Suprapubic skin (tissue), 4 donors: ENCODE measurements at regions not wholly inside any gene's neighbourhood (a gene's known extent, or its start where the extent isn't known, plus 50 kb on each side); places are given as distances from the start of the nearest gene placed in this dataset.

Experiments
- DNase-seq, 2 donors: peaks; one replicate each; pipeline ENCODE4 v3.0.0-alpha.2; 2019; ENCODE audit warnings: low spot score in 2 of 2
- H3K27ac ChIP-seq: fragments of 200-600 bp; sonication (generic); one replicate; pipeline ENCODE4 v1.5.1; 2019
- H3K27me3 ChIP-seq: fragments of 200-600 bp; sonication (generic); one replicate; pipeline ENCODE4 v1.5.1; 2019
- H3K36me3 ChIP-seq: fragments of 200-600 bp; sonication (generic); one replicate; pipeline ENCODE4 v1.5.1; 2019
- H3K4me1 ChIP-seq: fragments of 200-600 bp; sonication (generic); one replicate; pipeline ENCODE4 v1.5.1; 2019
- H3K4me3 ChIP-seq: fragments of 200-600 bp; sonication (generic); one replicate; pipeline ENCODE4 v1.5.1; 2019; ENCODE audit warnings: mild to moderate bottlenecking
- H3K9me3 ChIP-seq: fragments of 200-600 bp; sonication (generic); one replicate; pipeline ENCODE4 v1.5.1; 2019
- CTCF ChIP-seq, 2 donors: fragments of 200-600 bp in 1 of 2; fragments of 450-650 bp in 1 of 2; sonication (generic) in 1 of 2; IDR thresholded peaks; one replicate each; pipeline ENCODE4 v1.5.1; 2016 to 2019; ENCODE audit warnings: antibody characterized with exemption in 2 of 2, mild to moderate bottlenecking in 1 of 2, moderate library complexity in 1 of 2
- EP300 ChIP-seq: sonication (generic); formaldehyde crosslinking; IDR thresholded peaks from one replicate; pipeline ENCODE4 v1.6.1; 2017; ENCODE audit warnings: antibody characterized with exemption
- POLR2A ChIP-seq, 2 donors: fragments of 450-650 bp; IDR thresholded peaks; one replicate each; pipeline ENCODE4 v1.6.1; 2017; ENCODE audit warnings: antibody characterized with exemption in 2 of 2, mild to moderate bottlenecking in 2 of 2, moderate library complexity in 2 of 2
- POLR2AphosphoS5 ChIP-seq, 3 donors: sonication (generic); formaldehyde crosslinking; IDR thresholded peaks; one replicate each; pipeline ENCODE4 v1.6.1; 2017; ENCODE audit warnings: antibody characterized with exemption in 3 of 3
- WGBS: methylation state at CpG from one replicate; pipeline ENCODE4 v1.1.5; 2018; 5-methylcytosine and 5-hydroxymethylcytosine counted together

GRCh38 chr7:82701949-82702348 is 258.4 kb upstream of the CACNA2D1 start:
- H3K4me1 ChIP-seq = no peaks in the 10 kb centered on the region

GRCh38 chr7:82700741-82701140 is 257.2 kb upstream of the CACNA2D1 start:
- no peak overlapping the region for H3K4me3 ChIP-seq
- no peaks in the 10 kb centered on the region for H3K9me3 ChIP-seq
- no peaks in the 10 kb centered on the region for H3K4me1 ChIP-seq
- DNase-seq = no peak
- no peaks in the 10 kb centered on the region for H3K27me3 ChIP-seq
- 66% methylated on average over 2 of the region's 2 CpGs for WGBS
- TF ChIP-seq POLR2AphosphoS5 (IDR thresholded peaks at IDR 0.05) (no peak), EP300 (no peak), POLR2A (IDR thresholded peaks at IDR 0.05) (no peak), CTCF (IDR thresholded peaks at IDR 0.05) (no peak)
- no peak overlapping the region for H3K27ac ChIP-seq
- no peaks in the 10 kb centered on the region for H3K36me3 ChIP-seq

More at GRCh38 chr7:82701949-82702348, 258.4 kb upstream of the CACNA2D1 start:
- no peak overlapping the region for H3K4me3 ChIP-seq
- H3K9me3 ChIP-seq = no peaks in the 10 kb centered on the region
- H3K36me3 ChIP-seq = no peaks in the 10 kb centered on the region
- TF ChIP-seq POLR2AphosphoS5 (IDR thresholded peaks at IDR 0.05) = no peak
- TF ChIP-seq CTCF (IDR thresholded peaks at IDR 0.05) = no peak
- no peak for TF ChIP-seq EP300
- no peak for TF ChIP-seq POLR2A (IDR thresholded peaks at IDR 0.05)
- DNase-seq = no peak
- 77% methylated on average over 1 of the region's 1 CpG for WGBS
- no peak overlapping the region for H3K27ac ChIP-seq
- no peaks in the 10 kb centered on the region for H3K27me3 ChIP-seq

GRCh38 chr7:82699773-82700186 is 256.2 kb upstream of the CACNA2D1 start:
- no peaks in the 10 kb centered on the region for H3K36me3 ChIP-seq
- no peak for DNase-seq
- no peaks in the 10 kb centered on the region for H3K27me3 ChIP-seq
- no peak overlapping the region for H3K4me3 ChIP-seq
- H3K9me3 ChIP-seq = no peaks in the 10 kb centered on the region
- 42% methylated on average over 3 of the region's 3 CpGs for WGBS
- no peak overlapping the region for H3K27ac ChIP-seq
- TF ChIP-seq CTCF (IDR thresholded peaks at IDR 0.05) (no peak), POLR2AphosphoS5 (IDR thresholded peaks at IDR 0.05) (no peak), POLR2A (IDR thresholded peaks at IDR 0.05) (no peak), EP300 (no peak)
- no peaks in the 10 kb centered on the region for H3K4me1 ChIP-seq

GRCh38 chr7:82697897-82698296 is 254.3 kb upstream of the CACNA2D1 start:
- H3K4me1 ChIP-seq = no peaks in the 10 kb centered on the region
- WGBS = 93% methylated on average over 3 of the region's 3 CpGs
- H3K36me3 ChIP-seq = no peaks in the 10 kb centered on the region
- H3K9me3 ChIP-seq = no peaks in the 10 kb centered on the region
- H3K27ac ChIP-seq = no peak overlapping the region
- H3K27me3 ChIP-seq = no peaks in the 10 kb centered on the region
- no peak for TF ChIP-seq POLR2A (IDR thresholded peaks at IDR 0.05)
- no peak for TF ChIP-seq CTCF (IDR thresholded peaks at IDR 0.05)
- no peak for TF ChIP-seq EP300
- no peak for TF ChIP-seq POLR2AphosphoS5 (IDR thresholded peaks at IDR 0.05)
- no peak overlapping the region for H3K4me3 ChIP-seq
- DNase-seq = no peak

- TF ChIP-seq EP300 = no peak
Measured at GRCh38 chr7:82696631-82697030, 253.1 kb upstream of the CACNA2D1 start.

GRCh38 chr7:82694022-82694421 is 250.4 kb upstream of the CACNA2D1 start:
- WGBS = 52% methylated on average over 5 of the region's 5 CpGs
- H3K27me3 ChIP-seq = no peaks in the 10 kb centered on the region
- H3K4me1 ChIP-seq = no peaks in the 10 kb centered on the region
- TF ChIP-seq EP300 (no peak), POLR2A (IDR thresholded peaks at IDR 0.05) (no peak), POLR2AphosphoS5 (IDR thresholded peaks at IDR 0.05) (no peak), CTCF (IDR thresholded peaks at IDR 0.05) (no peak)
- no peak for DNase-seq
- H3K9me3 ChIP-seq = no peaks in the 10 kb centered on the region
- H3K27ac ChIP-seq = no peak overlapping the region
- no peaks in the 10 kb centered on the region for H3K36me3 ChIP-seq
- no peak overlapping the region for H3K4me3 ChIP-seq

More at GRCh38 chr7:82696631-82697030, 253.1 kb upstream of the CACNA2D1 start:
- no peaks in the 10 kb centered on the region for H3K36me3 ChIP-seq
- 97% methylated on average over 3 of the region's 3 CpGs for WGBS
- H3K4me1 ChIP-seq = no peaks in the 10 kb centered on the region
- H3K9me3 ChIP-seq = no peaks in the 10 kb centered on the region
- H3K27ac ChIP-seq = no peak overlapping the region
- no peak overlapping the region for H3K4me3 ChIP-seq
- DNase-seq = no peak
- H3K27me3 ChIP-seq = no peaks in the 10 kb centered on the region
